ENCODE measurements at regions not wholly inside any gene's neighbourhood (a gene's known extent, or its start where the extent isn't known, plus 50 kb on each side); places are given as distances from the start of the nearest gene placed in this dataset.

DNA sequence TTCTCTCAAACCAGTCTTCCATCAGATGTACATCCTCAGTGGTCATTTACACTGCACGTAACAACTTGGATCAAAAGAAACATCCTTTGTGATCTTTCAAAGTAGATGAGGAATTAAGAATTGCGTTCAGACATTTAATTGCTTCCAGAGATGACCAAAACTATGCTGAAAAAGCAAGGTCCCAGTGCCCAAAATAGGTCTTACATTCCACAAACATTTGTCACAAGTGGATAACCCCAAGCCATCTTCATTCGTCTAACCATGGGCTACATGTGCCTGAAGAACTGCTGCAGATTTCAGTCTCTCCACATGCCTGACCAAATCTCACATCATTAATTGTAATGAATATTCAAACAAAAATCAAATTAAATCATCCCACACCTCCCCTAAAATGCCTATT lies 273.6 kb downstream of the SHOX2 start:
- peaks cover 0 to 7% (median 0%) of the 10 kb centered on the region in 5 donors for H3K36me3 Mint-ChIP-seq
- intact Hi-C loops (cut with micrococcal nuclease): no loop called here

DNA sequence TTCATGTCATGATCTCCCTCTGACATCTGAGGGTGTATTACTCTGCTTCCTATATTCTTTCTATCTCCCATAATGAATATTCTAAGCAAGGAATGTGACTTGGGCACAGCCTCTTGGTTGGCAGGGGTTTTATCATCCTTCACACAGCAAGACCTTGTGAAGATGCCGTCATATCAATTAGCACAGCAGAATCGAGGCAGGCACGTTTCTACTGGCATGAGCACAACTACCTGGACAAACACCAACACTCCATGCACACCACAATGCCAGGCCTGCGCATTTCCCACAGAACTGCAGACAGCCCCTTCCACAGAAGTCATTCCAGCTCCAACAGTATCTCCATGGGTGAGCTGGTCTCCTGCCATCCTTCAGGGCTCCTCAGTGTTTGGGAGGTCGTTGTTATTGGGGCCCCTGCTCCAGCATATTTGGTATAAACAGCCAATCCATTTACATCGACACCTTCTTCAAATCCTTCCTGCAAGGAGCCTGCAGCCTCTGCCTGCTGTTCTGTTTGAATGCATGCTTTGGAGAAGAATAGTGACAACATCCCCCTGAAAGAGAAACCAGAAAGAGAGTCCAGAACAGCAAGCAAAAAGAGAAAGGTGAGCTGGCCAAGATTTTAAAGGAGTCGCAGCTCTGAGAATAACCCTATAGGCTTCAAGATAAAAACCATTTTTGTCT lies 275.5 kb downstream of the SHOX2 start:
- intact Hi-C loops (cut with micrococcal nuclease): no loop called here
- POLR2A ChIA-PET: no interaction called here
- Mint-ChIP-seq H3K27ac (no peak overlapping the region), H3K4me1 (no peaks in the 10 kb centered on the region), H3K4me3 (no peak overlapping the region), H3K27me3 (peaks cover 0 to 19% (median 6%) of the 10 kb centered on the region in 5 donors), H3K9me3 (peaks cover 3 to 36% (median 14%) of the 10 kb centered on the region in 11 donors), H3K36me3 (peaks cover 0 to 7% (median 3%) of the 10 kb centered on the region in 5 donors)
- no peak for ATAC-seq
- H3K36me3 ChIP-seq (ENCODE audit: control insufficient read depth in 2 of 3, insufficient read depth in 3 of 3, low read length in 3 of 3): no peaks in the 10 kb centered on the region
- no peak for DNase-seq
- no peaks in the 10 kb centered on the region for H3K4me1 ChIP-seq (ENCODE audit: control insufficient read depth in 2 of 2, insufficient read depth in 2 of 2, low read length in 2 of 2)
- no peak overlapping the region for H3K27ac ChIP-seq (ENCODE audit: low read depth, low read length)
- H3K4me3 ChIP-seq (ENCODE audit: low read length): no peak overlapping the region
- CTCF ChIA-PET: no interaction called here
- peaks cover 0 to 9% (median 0%) of the 10 kb centered on the region in 3 experiments for H3K9me3 ChIP-seq (ENCODE audit: control insufficient read depth in 2 of 3, low read length in 3 of 3)
- H3K27me3 ChIP-seq (ENCODE audit: control insufficient read depth in 2 of 2, insufficient read depth in 2 of 2, low read length in 2 of 2): no peaks in the 10 kb centered on the region

More for the DNA sequence above, 273.6 kb downstream of the SHOX2 start:
- no peaks in the 10 kb centered on the region for H3K36me3 ChIP-seq (ENCODE audit: control insufficient read depth in 2 of 3, insufficient read depth in 3 of 3, low read length in 3 of 3)
- no peak for ATAC-seq
- no peaks in the 10 kb centered on the region for H3K4me1 Mint-ChIP-seq
- H3K4me1 ChIP-seq (ENCODE audit: control insufficient read depth in 2 of 2, insufficient read depth in 2 of 2, low read length in 2 of 2): no peaks in the 10 kb centered on the region
- POLR2A ChIA-PET: no interaction called here
- H3K27me3 Mint-ChIP-seq: peaks cover 0 to 15% (median 6%) of the 10 kb centered on the region in 5 donors
- H3K4me3 ChIP-seq (ENCODE audit: low read length): no peak overlapping the region
- H3K27ac Mint-ChIP-seq: no peak overlapping the region
- H3K4me3 Mint-ChIP-seq: no peak overlapping the region
- peaks cover 3 to 27% (median 9%) of the 10 kb centered on the region in 11 donors for H3K9me3 Mint-ChIP-seq
- peaks cover 0 to 9% (median 0%) of the 10 kb centered on the region in 3 experiments for H3K9me3 ChIP-seq (ENCODE audit: control insufficient read depth in 2 of 3, low read length in 3 of 3)
- CTCF ChIA-PET: no interaction called here
- H3K27ac ChIP-seq (ENCODE audit: low read depth, low read length): no peak overlapping the region
- H3K27me3 ChIP-seq (ENCODE audit: control insufficient read depth in 2 of 2, insufficient read depth in 2 of 2, low read length in 2 of 2): no peaks in the 10 kb centered on the region
- DNase-seq: no peak

DNA sequence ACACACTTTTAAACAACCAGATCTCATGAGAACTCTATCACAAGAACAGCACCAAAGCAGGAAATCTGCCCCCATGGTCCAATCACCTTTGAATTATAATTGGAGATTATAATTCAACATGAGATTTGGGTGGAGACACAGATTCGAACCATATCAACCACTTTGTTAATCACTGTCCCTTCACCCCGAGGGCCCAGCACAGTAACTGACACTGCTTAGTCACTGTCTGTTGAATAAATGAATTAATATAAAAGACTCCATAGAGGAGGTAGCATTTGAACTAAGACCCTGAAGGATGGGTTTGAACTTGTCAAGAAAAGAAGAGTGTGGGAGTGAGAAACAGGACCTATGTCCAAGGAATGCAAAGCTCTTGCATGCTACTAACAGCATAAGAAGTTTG lies 276.4 kb downstream of the SHOX2 start:
- Mint-ChIP-seq H3K27ac (no peak overlapping the region), H3K4me3 (no peak overlapping the region), H3K9me3 (peaks cover 3 to 36% (median 14%) of the 10 kb centered on the region in 11 donors), H3K4me1 (no peaks in the 10 kb centered on the region), H3K36me3 (peaks cover 0 to 7% (median 3%) of the 10 kb centered on the region in 5 donors), H3K27me3 (peaks cover 0 to 19% (median 4%) of the 10 kb centered on the region in 5 donors)
- Histone ChIP-seq H3K27me3 (ENCODE audit: control insufficient read depth in 2 of 2, insufficient read depth in 2 of 2, low read length in 2 of 2) (no peaks in the 10 kb centered on the region), H3K4me1 (ENCODE audit: control insufficient read depth in 2 of 2, insufficient read depth in 2 of 2, low read length in 2 of 2) (no peaks in the 10 kb centered on the region), H3K9me3 (ENCODE audit: control insufficient read depth in 2 of 3, low read length in 3 of 3) (peaks cover 0 to 9% (median 0%) of the 10 kb centered on the region in 3 experiments), H3K4me3 (ENCODE audit: low read length) (no peak overlapping the region), H3K36me3 (ENCODE audit: control insufficient read depth in 2 of 3, insufficient read depth in 3 of 3, low read length in 3 of 3) (no peaks in the 10 kb centered on the region), H3K27ac (ENCODE audit: low read depth, low read length) (no peak overlapping the region)
- ATAC-seq (no peak), DNase-seq (no peak)
- CTCF ChIA-PET: no interaction called here
- POLR2A ChIA-PET: no interaction called here
- intact Hi-C loops (cut with micrococcal nuclease): no loop called here

DNA sequence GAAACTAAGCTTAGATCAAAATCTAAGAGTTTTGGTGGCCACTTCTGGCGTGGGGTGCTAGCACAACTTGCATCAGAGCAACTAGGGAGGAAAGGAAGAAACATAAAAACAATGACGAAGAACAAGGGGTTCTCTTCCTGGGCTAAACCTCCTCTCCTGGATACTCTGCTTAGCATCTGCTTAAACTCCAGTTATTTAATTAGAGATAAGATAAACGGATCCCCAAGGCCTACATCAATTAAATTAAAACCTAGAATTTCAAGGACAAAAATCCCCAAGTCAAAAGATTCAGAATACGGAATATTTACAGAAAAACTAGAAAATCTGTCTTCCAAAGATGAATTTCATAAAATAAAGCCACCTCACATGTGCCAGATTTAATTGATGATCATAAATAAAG lies 281.9 kb downstream of the SHOX2 start:
- intact Hi-C loops (cut with micrococcal nuclease): no loop called here
- POLR2A ChIA-PET: no interaction called here

DNA sequence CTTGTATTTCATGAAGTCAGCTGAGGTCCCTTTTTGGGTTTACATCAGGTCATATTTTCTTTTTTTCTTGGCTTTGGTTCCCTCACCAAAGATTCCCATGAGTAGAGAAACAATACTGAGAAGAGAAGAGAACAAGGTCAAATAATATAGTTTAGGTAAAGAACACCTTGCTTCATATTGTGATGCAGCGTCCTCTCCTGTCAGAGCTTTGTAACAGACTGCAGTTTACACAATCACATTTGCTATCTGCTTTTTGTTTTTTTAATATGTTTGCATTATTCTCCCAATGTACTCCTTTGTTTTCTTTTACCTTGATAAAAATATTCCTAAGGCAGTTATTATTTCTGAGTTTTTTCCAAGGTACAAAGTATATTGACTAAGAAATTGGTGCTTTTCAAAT lies 283.2 kb downstream of the SHOX2 start:
- no peaks in the 10 kb centered on the region for H3K4me1 Mint-ChIP-seq
- ChIA-PET CTCF (no interaction called here), POLR2A (no interaction called here)
- DNase-seq (no peak), ATAC-seq (no peak)
- H3K36me3 Mint-ChIP-seq: peaks cover 0 to 4% (median 0%) of the 10 kb centered on the region in 5 donors
- no peak overlapping the region for H3K27ac Mint-ChIP-seq
- H3K27me3 Mint-ChIP-seq: peaks cover 0 to 8% (median 0%) of the 10 kb centered on the region in 5 donors
- peaks cover 0 to 25% (median 7%) of the 10 kb centered on the region in 11 donors for H3K9me3 Mint-ChIP-seq
- H3K4me1 ChIP-seq (ENCODE audit: control insufficient read depth in 2 of 2, insufficient read depth in 2 of 2, low read length in 2 of 2): no peaks in the 10 kb centered on the region
- H3K27ac ChIP-seq (ENCODE audit: low read depth, low read length): no peak overlapping the region
- no peak overlapping the region for H3K4me3 Mint-ChIP-seq
- no peaks in the 10 kb centered on the region for H3K36me3 ChIP-seq (ENCODE audit: control insufficient read depth in 2 of 3, insufficient read depth in 3 of 3, low read length in 3 of 3)
- no peak overlapping the region for H3K4me3 ChIP-seq (ENCODE audit: low read length)
- H3K27me3 ChIP-seq (ENCODE audit: control insufficient read depth in 2 of 2, insufficient read depth in 2 of 2, low read length in 2 of 2): no peaks in the 10 kb centered on the region
- intact Hi-C loops (cut with micrococcal nuclease): no loop called here
- H3K9me3 ChIP-seq (ENCODE audit: control insufficient read depth in 2 of 3, low read length in 3 of 3): peaks cover 0 to under 1% (median 0%) of the 10 kb centered on the region in 3 experiments

More for the DNA sequence above, 281.9 kb downstream of the SHOX2 start:
- CTCF ChIA-PET: no interaction called here
- H3K9me3 ChIP-seq (ENCODE audit: control insufficient read depth in 2 of 3, low read length in 3 of 3): peaks cover 0 to 9% (median 0%) of the 10 kb centered on the region in 3 experiments
- H3K27ac ChIP-seq (ENCODE audit: low read depth, low read length): no peak overlapping the region
- peaks cover under 1 to 31% (median 10%) of the 10 kb centered on the region in 11 donors for H3K9me3 Mint-ChIP-seq
- H3K27me3 ChIP-seq (ENCODE audit: control insufficient read depth in 2 of 2, insufficient read depth in 2 of 2, low read length in 2 of 2): no peaks in the 10 kb centered on the region
- no peaks in the 10 kb centered on the region for H3K36me3 ChIP-seq (ENCODE audit: control insufficient read depth in 2 of 3, insufficient read depth in 3 of 3, low read length in 3 of 3)
- no peaks in the 10 kb centered on the region for H3K4me1 ChIP-seq (ENCODE audit: control insufficient read depth in 2 of 2, insufficient read depth in 2 of 2, low read length in 2 of 2)
- H3K4me3 Mint-ChIP-seq: no peak overlapping the region
- no peak for DNase-seq
- no peak for ATAC-seq
- peaks cover 0 to 6% (median 3%) of the 10 kb centered on the region in 5 donors for H3K36me3 Mint-ChIP-seq
- H3K27ac Mint-ChIP-seq: no peak overlapping the region
- no peaks in the 10 kb centered on the region for H3K4me1 Mint-ChIP-seq
- peaks cover 0 to 8% (median 0%) of the 10 kb centered on the region in 5 donors for H3K27me3 Mint-ChIP-seq
- no peak overlapping the region for H3K4me3 ChIP-seq (ENCODE audit: low read length)

DNA sequence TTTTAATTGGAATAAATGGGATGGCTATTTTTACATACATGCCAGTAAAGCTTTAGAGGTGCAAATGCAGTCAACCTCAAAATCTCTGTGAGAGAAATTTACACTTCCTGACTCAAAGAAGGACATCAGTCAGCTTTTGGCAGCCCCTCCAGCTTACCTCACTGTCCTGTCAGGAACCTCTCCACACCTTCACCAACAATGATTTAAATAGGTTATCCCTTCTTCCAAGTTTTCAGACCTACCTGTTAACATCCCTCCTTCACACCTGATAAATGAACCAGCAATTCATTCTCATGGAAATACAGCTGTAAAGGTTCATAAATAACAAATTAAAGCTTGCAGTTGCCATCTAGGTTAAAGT lies 286.1 kb downstream of the SHOX2 start:
- Mint-ChIP-seq H3K27me3 (peaks cover 0 to 5% (median 0%) of the 10 kb centered on the region in 5 donors), H3K36me3 (no peaks in the 10 kb centered on the region), H3K27ac (no peak overlapping the region), H3K4me1 (no peaks in the 10 kb centered on the region), H3K4me3 (no peak overlapping the region), H3K9me3 (peaks cover 0 to 13% (median 0%) of the 10 kb centered on the region in 11 donors)
- ChIA-PET POLR2A (no interaction called here), CTCF (no interaction called here)
- H3K27ac ChIP-seq (ENCODE audit: low read depth, low read length): no peak overlapping the region
- H3K36me3 ChIP-seq (ENCODE audit: control insufficient read depth in 2 of 3, insufficient read depth in 3 of 3, low read length in 3 of 3): no peaks in the 10 kb centered on the region
- H3K9me3 ChIP-seq (ENCODE audit: control insufficient read depth in 2 of 3, low read length in 3 of 3): no peaks in the 10 kb centered on the region
- H3K27me3 ChIP-seq (ENCODE audit: control insufficient read depth in 2 of 2, insufficient read depth in 2 of 2, low read length in 2 of 2): no peaks in the 10 kb centered on the region
- H3K4me1 ChIP-seq (ENCODE audit: control insufficient read depth in 2 of 2, insufficient read depth in 2 of 2, low read length in 2 of 2): no peaks in the 10 kb centered on the region
- intact Hi-C loops (cut with micrococcal nuclease): no loop called here
- ATAC-seq (no peak), DNase-seq (no peak)
- no peak overlapping the region for H3K4me3 ChIP-seq (ENCODE audit: low read length)

Measured in naive thymus-derived CD4-positive, alpha-beta T cell (primary cell).